Glutamatergic neuron (in vitro differentiated cells): ENCODE measurements at regions not wholly inside any gene's neighbourhood (a gene's known extent, or its start where the extent isn't known, plus 50 kb on each side); places are given as distances from the start of the nearest gene placed in this dataset.
A peak's percentile ranks its signal among the peaks of the same experiment; 100 is the strongest.

Source experiments
- DNase-seq: peaks from one replicate; pipeline ENCODE4 v3.0.0; 2022
- H3K27ac Mint-ChIP-seq: one replicate; pipeline ENCODE4 v1.8.0; 2020; ENCODE audit warnings: mild to moderate bottlenecking, mixed read lengths, inconsistent platforms; ENCODE audit not compliant: unreplicated experiment
- H3K27me3 Mint-ChIP-seq: one replicate; pipeline ENCODE4 v1.8.0; 2020; ENCODE audit warnings: mild to moderate bottlenecking, moderate library complexity, mixed read lengths, inconsistent platforms; ENCODE audit not compliant: unreplicated experiment
- H3K36me3 Mint-ChIP-seq: one replicate; pipeline ENCODE4 v1.8.0; 2020; ENCODE audit warnings: mild to moderate bottlenecking, mixed read lengths, inconsistent platforms; ENCODE audit not compliant: unreplicated experiment
- H3K4me1 Mint-ChIP-seq: one replicate; pipeline ENCODE4 v1.8.0; 2020; ENCODE audit warnings: mild to moderate bottlenecking, low read depth, mixed read lengths, inconsistent platforms; ENCODE audit not compliant: unreplicated experiment
- H3K4me3 Mint-ChIP-seq: one replicate; pipeline ENCODE4 v1.8.0; 2020; ENCODE audit warnings: mild to moderate bottlenecking, mixed read lengths, inconsistent platforms; ENCODE audit not compliant: unreplicated experiment
- H3K9me3 Mint-ChIP-seq: one replicate; pipeline ENCODE4 v1.8.0; 2020; ENCODE audit warnings: mild to moderate bottlenecking, moderate library complexity, mixed read lengths, inconsistent platforms; ENCODE audit not compliant: unreplicated experiment
- TF ChIP-seq, protein P1 (sequence below): fragments of 200-600 bp; sonication (generic); IDR thresholded peaks from one replicate; pipeline ENCODE4 v1.5.0; 2021; ENCODE audit not compliant: partially characterized antibody, unreplicated experiment

DNA sequence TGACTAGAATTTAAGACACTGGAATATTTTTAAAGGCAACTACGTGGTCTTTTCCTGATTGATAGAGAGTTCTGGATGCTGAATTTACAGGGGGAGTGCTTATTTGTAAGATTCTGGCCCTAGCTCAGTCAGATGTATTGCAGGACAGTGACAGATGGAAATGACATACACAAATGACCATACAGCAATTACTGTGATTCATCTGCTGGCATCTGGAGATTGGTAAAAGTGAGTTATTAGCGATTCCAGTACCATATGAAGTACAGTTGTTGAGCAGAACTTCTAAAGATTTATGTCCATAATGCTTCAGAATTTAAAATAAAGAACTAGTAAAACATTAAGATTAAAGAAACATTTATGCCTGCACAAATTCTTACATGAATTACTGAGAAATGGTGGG is 243.2 kb downstream of the CRPPA start:
- DNase-seq: no peak
- peaks cover 4% of the 10 kb centered on the region for H3K9me3 Mint-ChIP-seq
- TF ChIP-seq, protein P1, sequence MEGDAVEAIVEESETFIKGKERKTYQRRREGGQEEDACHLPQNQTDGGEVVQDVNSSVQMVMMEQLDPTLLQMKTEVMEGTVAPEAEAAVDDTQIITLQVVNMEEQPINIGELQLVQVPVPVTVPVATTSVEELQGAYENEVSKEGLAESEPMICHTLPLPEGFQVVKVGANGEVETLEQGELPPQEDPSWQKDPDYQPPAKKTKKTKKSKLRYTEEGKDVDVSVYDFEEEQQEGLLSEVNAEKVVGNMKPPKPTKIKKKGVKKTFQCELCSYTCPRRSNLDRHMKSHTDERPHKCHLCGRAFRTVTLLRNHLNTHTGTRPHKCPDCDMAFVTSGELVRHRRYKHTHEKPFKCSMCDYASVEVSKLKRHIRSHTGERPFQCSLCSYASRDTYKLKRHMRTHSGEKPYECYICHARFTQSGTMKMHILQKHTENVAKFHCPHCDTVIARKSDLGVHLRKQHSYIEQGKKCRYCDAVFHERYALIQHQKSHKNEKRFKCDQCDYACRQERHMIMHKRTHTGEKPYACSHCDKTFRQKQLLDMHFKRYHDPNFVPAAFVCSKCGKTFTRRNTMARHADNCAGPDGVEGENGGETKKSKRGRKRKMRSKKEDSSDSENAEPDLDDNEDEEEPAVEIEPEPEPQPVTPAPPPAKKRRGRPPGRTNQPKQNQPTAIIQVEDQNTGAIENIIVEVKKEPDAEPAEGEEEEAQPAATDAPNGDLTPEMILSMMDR: no peak
- peaks cover 4% of the 10 kb centered on the region for H3K36me3 Mint-ChIP-seq
- H3K4me3 Mint-ChIP-seq: peak overlapping the region; percentile 39
- peaks cover 11% of the 10 kb centered on the region for H3K4me1 Mint-ChIP-seq
- peak overlapping the region; percentile 89 for H3K27ac Mint-ChIP-seq
- peaks cover 6% of the 10 kb centered on the region for H3K27me3 Mint-ChIP-seq

DNA sequence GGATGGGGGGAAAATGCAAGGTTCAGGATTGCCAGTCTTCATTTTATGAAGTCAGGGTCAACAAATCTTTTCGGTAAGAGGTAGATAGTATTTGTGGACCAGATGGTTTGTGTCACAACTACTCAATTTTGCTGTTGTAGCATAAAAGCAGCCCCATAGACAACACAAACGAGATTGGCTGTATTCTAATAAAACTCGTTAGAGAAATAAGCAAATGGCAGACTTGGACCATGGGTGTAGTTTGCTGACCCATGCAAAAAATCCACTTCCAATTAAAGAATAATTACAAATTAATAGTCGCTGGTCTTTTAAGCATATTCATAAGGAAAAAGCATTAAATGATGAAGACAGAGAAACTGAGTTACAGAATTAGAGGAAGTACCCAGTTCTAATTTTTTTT is 247.1 kb downstream of the CRPPA start:
- DNase-seq: no peak
- Mint-ChIP-seq H3K4me1 (peaks cover 11% of the 10 kb centered on the region), H3K27ac (no peak overlapping the region), H3K27me3 (peaks cover 6% of the 10 kb centered on the region), H3K36me3 (peaks cover 8% of the 10 kb centered on the region), H3K9me3 (peaks cover 7% of the 10 kb centered on the region), H3K4me3 (no peak overlapping the region)
- TF ChIP-seq, protein P1: no peak

DNA sequence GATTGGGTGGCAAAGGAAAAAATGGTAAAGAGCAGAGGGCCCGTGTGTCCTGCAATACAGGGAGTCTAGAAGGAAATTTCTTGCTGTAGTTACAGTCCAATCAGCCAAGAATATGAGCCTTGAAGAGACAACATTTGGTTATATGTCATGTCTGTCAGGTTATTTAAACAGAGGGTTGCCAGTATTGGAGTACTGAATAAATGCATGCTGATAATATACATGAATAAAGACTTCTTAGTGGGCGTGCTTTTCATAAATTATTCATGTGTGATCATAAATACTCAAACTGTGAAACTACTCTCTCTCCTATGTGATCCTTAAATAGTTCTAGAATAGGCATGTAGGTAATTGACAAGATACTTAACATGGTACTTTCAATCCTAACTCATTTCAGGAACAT is 249.0 kb downstream of the CRPPA start:
- TF ChIP-seq, protein P1: no peak
- DNase-seq: no peak
- H3K4me3 Mint-ChIP-seq: no peak overlapping the region
- H3K27ac Mint-ChIP-seq: no peak overlapping the region
- peaks cover 2% of the 10 kb centered on the region for H3K9me3 Mint-ChIP-seq
- H3K36me3 Mint-ChIP-seq: peaks cover 6% of the 10 kb centered on the region
- H3K27me3 Mint-ChIP-seq: no peaks in the 10 kb centered on the region
- peaks cover 3% of the 10 kb centered on the region for H3K4me1 Mint-ChIP-seq

DNA sequence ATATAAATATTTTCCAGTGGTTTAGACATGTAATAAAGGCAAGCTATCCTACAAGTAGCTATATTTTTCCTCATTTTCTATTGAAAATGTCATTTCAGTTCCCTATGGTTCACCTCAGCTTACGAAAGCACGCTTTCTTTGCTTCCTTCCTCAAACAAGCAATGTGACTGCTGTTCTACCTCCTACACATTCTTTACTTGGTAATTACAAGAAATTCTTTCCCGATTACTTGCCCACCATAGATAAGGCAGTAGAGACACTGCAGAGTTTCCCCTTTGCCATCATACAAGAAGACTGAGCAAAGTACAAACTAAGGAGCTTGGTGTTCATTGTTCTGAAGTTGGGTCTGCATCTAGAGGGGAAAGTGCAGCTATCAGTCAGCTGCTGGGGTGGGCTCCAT is 249.4 kb downstream of the CRPPA start:
- no peak overlapping the region for H3K27ac Mint-ChIP-seq
- H3K4me1 Mint-ChIP-seq: peaks cover 2% of the 10 kb centered on the region
- peaks cover 2% of the 10 kb centered on the region for H3K9me3 Mint-ChIP-seq
- H3K4me3 Mint-ChIP-seq: no peak overlapping the region
- no peaks in the 10 kb centered on the region for H3K27me3 Mint-ChIP-seq
- TF ChIP-seq, protein P1: no peak
- H3K36me3 Mint-ChIP-seq: peaks cover 6% of the 10 kb centered on the region
- no peak for DNase-seq

DNA sequence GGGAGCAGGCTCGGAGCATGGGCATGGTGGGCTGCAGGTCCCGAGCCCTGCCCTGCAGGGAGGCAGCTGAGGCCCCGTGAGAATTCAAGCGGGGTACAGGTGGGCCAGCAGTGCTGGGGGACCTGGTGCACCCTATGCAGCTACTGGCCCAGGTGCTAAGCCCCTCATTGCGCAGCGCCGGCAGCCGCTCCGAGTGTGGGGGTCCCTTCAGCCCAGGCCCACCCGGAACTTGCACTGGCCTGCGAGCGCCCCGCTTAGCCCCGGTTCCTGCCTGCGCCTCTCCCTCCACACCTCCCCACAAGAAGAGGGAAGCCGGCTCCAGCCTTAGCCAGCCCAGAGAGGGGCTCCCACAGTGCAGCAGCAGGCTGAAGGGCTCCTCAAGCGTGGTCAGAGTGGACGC is 250.7 kb downstream of the CRPPA start:
- TF ChIP-seq, protein P1: no peak
- peaks cover 6% of the 10 kb centered on the region for H3K36me3 Mint-ChIP-seq
- H3K4me1 Mint-ChIP-seq: no peaks in the 10 kb centered on the region
- H3K27ac Mint-ChIP-seq: no peak overlapping the region
- no peaks in the 10 kb centered on the region for H3K27me3 Mint-ChIP-seq
- peaks cover 2% of the 10 kb centered on the region for H3K9me3 Mint-ChIP-seq
- no peak for DNase-seq
- H3K4me3 Mint-ChIP-seq: no peak overlapping the region
